ENCODE measurements at regions not wholly inside any gene's neighbourhood (a gene's known extent, or its start where the extent isn't known, plus 50 kb on each side); places are given as distances from the start of the nearest gene placed in this dataset.

DNA sequence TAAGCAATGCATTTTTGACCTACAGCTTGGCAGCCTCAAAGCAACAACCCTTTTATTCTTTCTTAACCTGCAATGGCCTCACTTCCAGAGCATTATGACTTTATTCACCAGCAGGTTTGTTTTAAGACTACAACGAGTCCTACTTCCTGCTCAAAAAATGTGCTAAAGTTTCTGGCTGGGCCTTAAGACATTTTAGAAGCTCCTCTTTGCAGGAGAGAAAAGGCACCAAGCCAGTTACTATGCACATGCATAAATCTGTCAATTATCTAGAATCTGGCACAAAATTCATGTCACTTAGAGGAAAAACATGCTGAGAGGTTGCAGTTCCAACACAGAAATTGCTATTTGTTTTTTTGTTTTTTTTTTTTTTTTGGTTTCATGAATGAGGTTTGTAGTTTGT is 223.0 kb upstream of the EPHA5 start:
- Histone ChIP-seq H3K4me2 (ENCODE audit: control insufficient read depth, extremely low read depth, insufficient read depth, low read depth, low read length) (no peak overlapping the region), H3K79me2 (ENCODE audit: control insufficient read depth, insufficient read depth, low read length) (no peaks in the 10 kb centered on the region), H3K9me3 (ENCODE audit: control insufficient read depth, low read depth, low read length) (no peaks in the 10 kb centered on the region), H3K36me3 (ENCODE audit: control insufficient read depth in 2 of 2, extremely low read depth in 1 of 2, insufficient read depth in 2 of 2, low read length in 2 of 2) (no peaks in the 10 kb centered on the region), H3K4me1 (ENCODE audit: control insufficient read depth, extremely low read depth, insufficient read depth, low read length) (no peaks in the 10 kb centered on the region), H2AFZ (ENCODE audit: control insufficient read depth, low read length) (no peak overlapping the region), H3K9ac (ENCODE audit: control insufficient read depth, extremely low read depth, insufficient read depth, low read length) (no peak overlapping the region), H3K9me1 (ENCODE audit: control insufficient read depth, extremely low read depth, insufficient read depth, low read length) (no peaks in the 10 kb centered on the region), H4K20me1 (ENCODE audit: control insufficient read depth, extremely low read depth, insufficient read depth, low read length) (no peaks in the 10 kb centered on the region), H3K4me3 (ENCODE audit: control insufficient read depth in 2 of 3, extremely low read depth in 1 of 3, insufficient read depth in 2 of 3, low read depth in 1 of 3, low read length in 3 of 3) (no peak overlapping the region), H3K27me3 (ENCODE audit: control insufficient read depth, extremely low read depth, insufficient read depth, low read length) (no peaks in the 10 kb centered on the region), H3K27ac (ENCODE audit: control insufficient read depth, insufficient read depth, low read length) (no peak overlapping the region)
- no peak for DNase-seq (ENCODE audit: low read depth, low spot score)
- FAIRE-seq, result no peak
- dilution Hi-C loops (cut with MboI; ENCODE audit: extremely low pct_ligation_motif_present, low sequenced_read_pairs), result no loop called here
- TF ChIP-seq, protein P1, sequence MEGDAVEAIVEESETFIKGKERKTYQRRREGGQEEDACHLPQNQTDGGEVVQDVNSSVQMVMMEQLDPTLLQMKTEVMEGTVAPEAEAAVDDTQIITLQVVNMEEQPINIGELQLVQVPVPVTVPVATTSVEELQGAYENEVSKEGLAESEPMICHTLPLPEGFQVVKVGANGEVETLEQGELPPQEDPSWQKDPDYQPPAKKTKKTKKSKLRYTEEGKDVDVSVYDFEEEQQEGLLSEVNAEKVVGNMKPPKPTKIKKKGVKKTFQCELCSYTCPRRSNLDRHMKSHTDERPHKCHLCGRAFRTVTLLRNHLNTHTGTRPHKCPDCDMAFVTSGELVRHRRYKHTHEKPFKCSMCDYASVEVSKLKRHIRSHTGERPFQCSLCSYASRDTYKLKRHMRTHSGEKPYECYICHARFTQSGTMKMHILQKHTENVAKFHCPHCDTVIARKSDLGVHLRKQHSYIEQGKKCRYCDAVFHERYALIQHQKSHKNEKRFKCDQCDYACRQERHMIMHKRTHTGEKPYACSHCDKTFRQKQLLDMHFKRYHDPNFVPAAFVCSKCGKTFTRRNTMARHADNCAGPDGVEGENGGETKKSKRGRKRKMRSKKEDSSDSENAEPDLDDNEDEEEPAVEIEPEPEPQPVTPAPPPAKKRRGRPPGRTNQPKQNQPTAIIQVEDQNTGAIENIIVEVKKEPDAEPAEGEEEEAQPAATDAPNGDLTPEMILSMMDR (optimal IDR thresholded peaks at IDR 0.05 in 1 of 3, IDR thresholded peaks at IDR 0.05 in 1 of 3, conservative IDR thresholded peaks at IDR 0.05 in 1 of 3; ENCODE audit: extremely low read depth in 1 of 3, insufficient read depth in 2 of 3, low read length in 3 of 3), result no peak
- TF ChIP-seq EZH2 (IDR thresholded peaks at IDR 0.05; ENCODE audit: low read length), result no peak

DNA sequence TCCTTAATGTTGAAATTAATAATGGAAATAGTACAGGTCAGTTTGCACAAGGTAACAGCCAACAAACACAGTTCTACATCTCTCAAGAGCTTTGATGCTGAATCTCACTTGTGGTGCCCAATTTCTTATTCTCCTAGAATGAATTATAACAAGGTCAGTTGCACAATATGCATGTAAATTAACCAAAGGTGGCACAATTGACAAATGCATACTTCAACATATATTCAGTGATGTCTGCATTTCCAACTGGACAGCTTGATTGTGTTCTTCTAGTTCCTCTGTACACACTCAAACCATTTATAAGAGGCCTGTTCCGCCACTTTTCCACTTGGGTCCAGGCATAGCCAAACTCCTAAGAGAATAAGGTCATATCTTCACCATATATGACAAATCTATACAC is 210.3 kb upstream of the EPHA5 start:
- no peaks in the 10 kb centered on the region for H3K27me3 ChIP-seq (ENCODE audit: control insufficient read depth, extremely low read depth, insufficient read depth, low read length)
- H3K4me3 ChIP-seq (ENCODE audit: control insufficient read depth in 2 of 3, extremely low read depth in 1 of 3, insufficient read depth in 2 of 3, low read depth in 1 of 3, low read length in 3 of 3), result no peak overlapping the region
- dilution Hi-C loops (cut with MboI; ENCODE audit: extremely low pct_ligation_motif_present, low sequenced_read_pairs), result no loop called here
- no peak for FAIRE-seq
- no peaks in the 10 kb centered on the region for H3K79me2 ChIP-seq (ENCODE audit: control insufficient read depth, insufficient read depth, low read length)
- no peak overlapping the region for H3K4me2 ChIP-seq (ENCODE audit: control insufficient read depth, extremely low read depth, insufficient read depth, low read depth, low read length)
- TF ChIP-seq, protein P1 (optimal IDR thresholded peaks at IDR 0.05 in 1 of 3, IDR thresholded peaks at IDR 0.05 in 1 of 3, conservative IDR thresholded peaks at IDR 0.05 in 1 of 3; ENCODE audit: extremely low read depth in 1 of 3, insufficient read depth in 2 of 3, low read length in 3 of 3), result no peak
- TF ChIP-seq EZH2 (IDR thresholded peaks at IDR 0.05; ENCODE audit: low read length), result no peak
- no peak overlapping the region for H2AFZ ChIP-seq (ENCODE audit: control insufficient read depth, low read length)
- no peaks in the 10 kb centered on the region for H3K4me1 ChIP-seq (ENCODE audit: control insufficient read depth, extremely low read depth, insufficient read depth, low read length)
- no peak overlapping the region for H3K9ac ChIP-seq (ENCODE audit: control insufficient read depth, extremely low read depth, insufficient read depth, low read length)
- no peaks in the 10 kb centered on the region for H3K9me1 ChIP-seq (ENCODE audit: control insufficient read depth, extremely low read depth, insufficient read depth, low read length)
- no peaks in the 10 kb centered on the region for H3K9me3 ChIP-seq (ENCODE audit: control insufficient read depth, low read depth, low read length)
- DNase-seq (ENCODE audit: low read depth, low spot score), result no peak
- no peaks in the 10 kb centered on the region for H4K20me1 ChIP-seq (ENCODE audit: control insufficient read depth, extremely low read depth, insufficient read depth, low read length)
- H3K27ac ChIP-seq (ENCODE audit: control insufficient read depth, insufficient read depth, low read length), result no peak overlapping the region
- no peaks in the 10 kb centered on the region for H3K36me3 ChIP-seq (ENCODE audit: control insufficient read depth in 2 of 2, extremely low read depth in 1 of 2, insufficient read depth in 2 of 2, low read length in 2 of 2)

Data from keratinocyte (primary cell).